SU-DHL-6 (cell line): ENCODE measurements at regions not wholly inside any gene's neighbourhood (a gene's known extent, or its start where the extent isn't known, plus 50 kb on each side); places are given as distances from the start of the nearest gene placed in this dataset.

Experiments
- H2AFZ ChIP-seq: fragments of 200-600 bp; sonication (generic); 2 replicates; pipeline ENCODE4 v1.6.1; 2014; ENCODE audit warnings: low read depth, mild to moderate bottlenecking, moderate library complexity, mixed read lengths, antibody characterized with exemption, low read length; ENCODE audit not compliant: severe bottlenecking
- H3F3A ChIP-seq: fragments of 200-600 bp; shearing (Covaris generic); 2 replicates; pipeline ENCODE4 v1.6.0; 2016; ENCODE audit warnings: antibody characterized with exemption, mild to moderate bottlenecking; ENCODE audit not compliant: insufficient read depth
- H3K27ac ChIP-seq: fragments of 200-600 bp; sonication (generic); 2 replicates; pipeline ENCODE4 v1.5.1; 2016; ENCODE audit warnings: low read depth, mild to moderate bottlenecking, low read length, moderate library complexity, mixed read lengths
- H3K27me3 ChIP-seq: fragments of 200-600 bp; sonication (generic), shearing (Covaris generic); 2 replicates; pipeline ENCODE4 v1.6.0; 2014; ENCODE audit warnings: mild to moderate bottlenecking, low read length
- H3K36me3 ChIP-seq: fragments of 200-600 bp; sonication (generic); 2 replicates; pipeline ENCODE4 v1.6.1; 2014; ENCODE audit warnings: mild to moderate bottlenecking, low read length, mixed read lengths
- H3K4me2 ChIP-seq: fragments of 300-600, 200-600 bp; shearing (Covaris generic), sonication (generic); 2 replicates; pipeline ENCODE4 v1.6.0; 2014; ENCODE audit warnings: low read length, low read depth, mild to moderate bottlenecking; ENCODE audit not compliant: poor library complexity, severe bottlenecking
- H3K4me3 ChIP-seq: fragments of 200-600 bp; sonication (generic); 2 replicates; pipeline ENCODE4 v1.5.1; 2014; ENCODE audit warnings: antibody characterized with exemption, low read length, mild to moderate bottlenecking, mixed read lengths; ENCODE audit not compliant: insufficient read depth, poor library complexity, severe bottlenecking
- H3K79me2 ChIP-seq: fragments of 200-600 bp; sonication (generic); 2 replicates; pipeline ENCODE4 v1.6.1; 2014; ENCODE audit warnings: mild to moderate bottlenecking, low read length, moderate library complexity; ENCODE audit not compliant: insufficient read depth
- H3K9ac ChIP-seq: fragments of 200-600 bp; sonication (generic); 2 replicates; pipeline ENCODE4 v1.7.0; 2014; ENCODE audit warnings: mild to moderate bottlenecking, low read length
- H3K9me2 ChIP-seq: fragments of 200-600 bp; sonication (generic); replicated peaks from 2 replicates; pipeline ENCODE4 v1.6.1; 2014; ENCODE audit warnings: low read length; ENCODE audit not compliant: insufficient read depth
- H3K9me3 ChIP-seq: fragments of 200-600 bp; sonication (generic); 2 replicates; pipeline ENCODE4 v1.6.1; 2014; ENCODE audit warnings: low read length, mixed read lengths; ENCODE audit not compliant: insufficient read depth
- H4K20me1 ChIP-seq: fragments of 200-600 bp; sonication (generic); 2 replicates; pipeline ENCODE4 v1.6.1; 2014; ENCODE audit warnings: low read depth, mild to moderate bottlenecking, antibody characterized with exemption, low read length, moderate library complexity, mixed read lengths
- EZH2phosphoT487 ChIP-seq: fragments of 200-600 bp; sonication (generic), shearing (Covaris generic); conservative IDR thresholded peaks from 2 replicates; pipeline ENCODE4 v1.6.1; 2018; ENCODE audit warnings: mild to moderate bottlenecking, antibody characterized with exemption, low read length, moderate library complexity, mixed read lengths
- TF ChIP-seq, protein P1 (sequence below): fragments of 200-600 bp; sonication (generic); IDR thresholded peaks from one replicate; pipeline ENCODE4 v1.5.1; 2017; ENCODE audit warnings: antibody characterized with exemption, mild to moderate bottlenecking, low read length, moderate library complexity; ENCODE audit not compliant: insufficient read depth, poor library complexity, severe bottlenecking

DNA sequence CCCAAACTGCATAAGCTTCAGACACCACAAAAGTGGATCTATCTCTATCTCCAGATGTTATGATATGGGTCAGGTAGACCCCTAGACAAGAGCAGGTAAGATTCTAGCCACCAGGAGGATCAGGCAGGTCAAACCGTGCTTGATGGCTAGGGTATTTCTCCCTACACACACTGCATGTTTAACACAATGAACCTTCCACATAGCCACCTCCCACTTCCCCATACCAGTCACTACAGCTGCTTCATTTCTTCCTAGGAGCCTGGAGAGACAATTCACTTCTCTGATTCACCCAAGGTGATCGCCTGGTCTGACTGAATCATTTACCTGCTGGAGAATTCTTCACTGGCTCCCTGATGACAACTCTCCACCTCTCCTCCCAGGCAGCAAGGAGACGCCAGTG is 66.0 kb upstream of the MYCN start:
- Histone ChIP-seq H4K20me1 (no peaks in the 10 kb centered on the region), H3K9me3 (no peaks in the 10 kb centered on the region; the same call in 1 of the 2 replicates), H2AFZ (no peak overlapping the region), H3K79me2 (no peaks in the 10 kb centered on the region), H3K27me3 (no peaks in the 10 kb centered on the region), H3K4me2 (no peak overlapping the region), H3K4me3 (no peak overlapping the region), H3K27ac (no peak overlapping the region), H3K9me2 (no peaks in the 10 kb centered on the region), H3K9ac (no peak overlapping the region), H3F3A (no peaks in the 10 kb centered on the region), H3K36me3 (no peaks in the 10 kb centered on the region)
- no peak for TF ChIP-seq EZH2phosphoT487
- TF ChIP-seq, protein P1, sequence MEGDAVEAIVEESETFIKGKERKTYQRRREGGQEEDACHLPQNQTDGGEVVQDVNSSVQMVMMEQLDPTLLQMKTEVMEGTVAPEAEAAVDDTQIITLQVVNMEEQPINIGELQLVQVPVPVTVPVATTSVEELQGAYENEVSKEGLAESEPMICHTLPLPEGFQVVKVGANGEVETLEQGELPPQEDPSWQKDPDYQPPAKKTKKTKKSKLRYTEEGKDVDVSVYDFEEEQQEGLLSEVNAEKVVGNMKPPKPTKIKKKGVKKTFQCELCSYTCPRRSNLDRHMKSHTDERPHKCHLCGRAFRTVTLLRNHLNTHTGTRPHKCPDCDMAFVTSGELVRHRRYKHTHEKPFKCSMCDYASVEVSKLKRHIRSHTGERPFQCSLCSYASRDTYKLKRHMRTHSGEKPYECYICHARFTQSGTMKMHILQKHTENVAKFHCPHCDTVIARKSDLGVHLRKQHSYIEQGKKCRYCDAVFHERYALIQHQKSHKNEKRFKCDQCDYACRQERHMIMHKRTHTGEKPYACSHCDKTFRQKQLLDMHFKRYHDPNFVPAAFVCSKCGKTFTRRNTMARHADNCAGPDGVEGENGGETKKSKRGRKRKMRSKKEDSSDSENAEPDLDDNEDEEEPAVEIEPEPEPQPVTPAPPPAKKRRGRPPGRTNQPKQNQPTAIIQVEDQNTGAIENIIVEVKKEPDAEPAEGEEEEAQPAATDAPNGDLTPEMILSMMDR: no peak

GRCh38 chr2:15874854-15875804 is 65.2 kb upstream of the MYCN start:
- Histone ChIP-seq H3K27ac (no peak overlapping the region), H3K9ac (no peak overlapping the region), H3K9me2 (no peaks in the 10 kb centered on the region), H3K36me3 (no peaks in the 10 kb centered on the region), H3F3A (no peaks in the 10 kb centered on the region), H2AFZ (no peak overlapping the region), H3K79me2 (no peaks in the 10 kb centered on the region), H3K27me3 (no peaks in the 10 kb centered on the region), H3K4me3 (no peak overlapping the region), H3K4me2 (no peak overlapping the region), H3K9me3 (no peaks in the 10 kb centered on the region; the same call in 1 of the 2 replicates), H4K20me1 (no peaks in the 10 kb centered on the region)
- TF ChIP-seq, protein P1: no peak
- TF ChIP-seq EZH2phosphoT487: no peak

GRCh38 chr2:15875969-15876705 is 64.2 kb upstream of the MYCN start:
- Histone ChIP-seq H3K4me3 (no peak overlapping the region), H3K9ac (no peak overlapping the region), H4K20me1 (no peaks in the 10 kb centered on the region), H3K27me3 (no peaks in the 10 kb centered on the region), H3K9me3 (no peaks in the 10 kb centered on the region; the same call in 1 of the 2 replicates), H3K36me3 (no peaks in the 10 kb centered on the region), H3K27ac (no peak overlapping the region), H3K79me2 (no peaks in the 10 kb centered on the region), H3K9me2 (no peaks in the 10 kb centered on the region), H2AFZ (no peak overlapping the region), H3K4me2 (no peak overlapping the region), H3F3A (no peaks in the 10 kb centered on the region)
- TF ChIP-seq EZH2phosphoT487: no peak
- TF ChIP-seq, protein P1: no peak
